HG03175 (cell line): ENCODE measurements at regions not wholly inside any gene's neighbourhood (a gene's known extent, or its start where the extent isn't known, plus 50 kb on each side); places are given as distances from the start of the nearest gene placed in this dataset.

Experiments used
- ATAC-seq: cut with Tn5 transposase; IDR thresholded peaks from one replicate; pipeline ENCODE4 v1.9.1; 2021; ENCODE audit warnings: mild to moderate bottlenecking, moderate library complexity; ENCODE audit not compliant: unreplicated experiment

DNA sequence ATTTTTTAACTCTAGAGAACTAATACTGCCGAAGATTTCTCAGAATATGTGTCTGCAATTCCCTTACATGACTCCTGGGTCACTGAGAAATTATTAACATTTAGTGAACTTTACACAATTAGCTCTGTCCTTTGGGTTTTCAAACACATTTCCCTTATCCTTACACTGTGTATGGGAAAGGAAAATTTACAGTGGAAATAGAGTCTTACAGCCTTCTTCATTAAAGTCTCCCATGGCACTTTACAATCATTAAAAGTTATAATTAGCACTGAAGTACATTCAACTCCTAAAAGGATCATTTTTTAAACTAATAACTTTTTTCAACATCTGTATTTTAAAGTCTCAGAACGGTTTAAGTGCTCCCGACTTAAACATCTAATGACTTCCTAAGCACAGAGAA lies 627.5 kb upstream of the TYRP1 start:
- ATAC-seq: no peak

GRCh38 chr9:12066455-12067035 lies 626.6 kb upstream of the TYRP1 start:
- no peak for ATAC-seq

DNA sequence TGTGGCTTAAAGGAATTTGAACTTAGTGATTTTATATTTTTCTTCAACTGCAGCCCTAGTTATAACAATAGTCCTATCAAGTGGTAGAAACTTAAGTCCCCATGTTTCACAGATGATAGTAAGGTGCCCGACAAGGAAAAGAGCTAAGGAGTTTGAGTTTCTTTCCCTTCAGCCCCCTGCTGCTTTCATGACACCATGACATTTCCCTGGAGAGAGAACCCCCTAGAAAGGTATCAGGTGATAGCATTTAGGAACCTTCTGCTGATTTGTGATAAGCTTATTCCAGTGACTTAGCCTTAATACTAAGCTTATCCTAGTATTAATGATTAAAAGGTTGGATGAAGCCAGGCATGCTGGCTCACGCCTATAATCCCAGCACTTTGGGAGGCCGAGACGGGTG lies 623.8 kb upstream of the TYRP1 start:
- ATAC-seq: no peak

GRCh38 chr9:12085399-12085798 lies 607.8 kb upstream of the TYRP1 start:
- no peak for ATAC-seq

GRCh38 chr9:12091865-12092527 lies 601.2 kb upstream of the TYRP1 start:
- ATAC-seq: no peak

DNA sequence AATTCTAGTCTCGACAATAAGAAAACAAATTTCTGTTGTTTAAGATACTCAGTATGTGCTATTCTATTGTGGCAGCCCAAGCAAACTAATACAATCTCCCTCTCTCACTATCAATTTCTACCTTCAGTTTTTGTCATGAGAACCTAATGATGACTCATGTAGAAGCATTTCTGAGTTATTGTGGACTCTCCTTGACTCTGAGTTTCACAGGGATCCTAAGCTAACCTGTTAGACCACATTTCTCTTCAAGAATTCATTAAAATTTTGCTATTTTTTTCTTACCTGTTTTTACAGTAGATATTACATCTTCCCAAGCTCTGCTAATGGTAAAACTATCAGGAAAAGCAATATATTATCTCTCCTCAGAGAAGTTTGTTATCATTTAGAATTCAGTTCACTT lies 599.1 kb upstream of the TYRP1 start:
- no peak for ATAC-seq

DNA sequence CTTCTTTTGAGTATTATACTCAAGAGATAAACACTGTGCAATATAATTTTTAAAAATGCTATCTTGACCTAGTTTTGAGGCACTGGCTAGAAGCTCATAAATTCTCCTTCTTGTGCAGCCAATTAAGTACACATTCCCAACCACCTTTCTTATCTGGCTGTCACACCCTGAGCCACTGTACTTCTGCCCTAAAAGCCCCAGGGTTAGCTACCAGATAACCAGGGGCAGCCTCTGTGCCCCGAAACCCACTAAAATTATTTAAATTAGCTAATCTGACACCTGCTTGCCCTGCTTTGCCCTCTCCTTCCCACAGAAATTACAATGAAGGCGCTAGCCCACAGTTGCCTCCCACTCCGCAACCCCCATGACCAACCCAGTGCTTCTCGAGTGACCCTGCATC lies 597.3 kb upstream of the TYRP1 start:
- no peak for ATAC-seq

GRCh38 chr9:12133416-12133815 lies 559.8 kb upstream of the TYRP1 start:
- no peak for ATAC-seq

DNA sequence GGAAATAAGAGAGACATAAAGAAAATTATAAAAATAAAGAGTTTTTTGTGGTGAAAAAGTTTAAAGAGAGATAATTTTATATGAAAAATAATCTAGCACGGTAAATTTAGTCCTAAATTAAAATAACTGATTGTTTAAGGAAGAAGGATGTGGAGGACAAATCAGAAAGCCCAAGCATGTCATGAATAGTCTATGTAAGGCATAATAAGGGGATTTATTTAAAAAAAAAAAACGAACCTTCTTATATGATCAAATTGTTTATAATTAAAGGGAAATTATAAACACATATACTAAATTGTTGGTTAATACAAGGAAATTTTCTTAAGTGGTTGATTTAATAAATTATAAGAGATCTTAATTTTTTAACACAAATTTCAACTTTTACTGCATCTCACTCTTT lies 551.8 kb upstream of the TYRP1 start:
- no peak for ATAC-seq

GRCh38 chr9:12155401-12156134 lies 537.6 kb upstream of the TYRP1 start:
- ATAC-seq: no peak

DNA sequence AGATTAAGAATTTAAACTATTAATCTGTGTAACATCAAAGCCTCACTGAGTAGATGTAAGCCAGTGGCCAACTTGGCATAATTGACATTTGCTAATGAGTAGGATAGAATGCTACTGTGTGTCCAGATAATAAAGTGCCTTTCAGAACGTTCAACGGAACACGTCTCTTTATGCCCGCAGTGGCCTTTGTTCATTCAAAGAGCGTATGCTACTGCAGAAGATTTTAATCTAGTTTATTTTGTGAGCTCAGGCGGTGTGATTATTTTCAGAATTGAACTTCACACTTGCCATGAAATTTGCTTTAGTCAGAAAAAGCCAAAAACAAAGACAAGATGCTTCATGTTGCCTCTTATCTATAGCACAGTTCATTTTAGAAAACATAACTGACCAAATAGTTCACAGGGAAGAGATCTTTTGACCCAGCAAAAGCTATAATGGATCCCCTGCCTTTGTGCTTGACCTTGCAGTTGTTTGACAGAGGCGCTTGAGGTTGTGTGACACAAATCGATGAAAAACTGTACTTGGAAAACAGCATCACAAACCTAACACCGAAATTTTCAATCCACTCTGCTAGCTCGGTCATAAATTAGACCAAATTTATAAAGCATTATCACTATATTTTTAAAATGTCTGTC lies 530.9 kb upstream of the TYRP1 start:
- ATAC-seq: no peak

GRCh38 chr9:12163723-12164458 lies 529.3 kb upstream of the TYRP1 start:
- ATAC-seq: no peak

GRCh38 chr9:12166518-12166917 lies 526.7 kb upstream of the TYRP1 start:
- no peak for ATAC-seq

DNA sequence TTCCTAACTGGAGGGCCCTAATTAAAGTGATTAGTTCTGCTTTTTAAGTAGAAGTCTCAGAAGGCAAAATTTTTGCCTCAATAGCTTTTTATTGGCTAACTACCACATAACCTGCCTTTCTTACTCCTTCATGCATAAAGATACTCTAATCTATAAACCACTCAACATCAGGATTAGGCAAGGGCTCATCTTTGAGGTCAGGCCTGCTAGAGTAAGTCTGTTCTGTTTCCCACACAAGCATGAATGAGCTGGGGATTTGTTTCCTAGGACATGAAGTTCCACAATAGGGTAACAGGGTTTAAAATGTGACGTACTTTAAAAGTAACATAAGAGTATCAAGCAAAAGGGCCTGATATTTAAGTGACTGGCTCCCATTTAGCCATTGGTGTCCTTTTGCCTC lies 522.7 kb upstream of the TYRP1 start:
- no peak for ATAC-seq

- ATAC-seq: no peak
Observed at GRCh38 chr9:12178634-12179033, 514.6 kb upstream of the TYRP1 start.

- ATAC-seq: no peak
Observed at GRCh38 chr9:12182806-12183205, 510.4 kb upstream of the TYRP1 start.

DNA sequence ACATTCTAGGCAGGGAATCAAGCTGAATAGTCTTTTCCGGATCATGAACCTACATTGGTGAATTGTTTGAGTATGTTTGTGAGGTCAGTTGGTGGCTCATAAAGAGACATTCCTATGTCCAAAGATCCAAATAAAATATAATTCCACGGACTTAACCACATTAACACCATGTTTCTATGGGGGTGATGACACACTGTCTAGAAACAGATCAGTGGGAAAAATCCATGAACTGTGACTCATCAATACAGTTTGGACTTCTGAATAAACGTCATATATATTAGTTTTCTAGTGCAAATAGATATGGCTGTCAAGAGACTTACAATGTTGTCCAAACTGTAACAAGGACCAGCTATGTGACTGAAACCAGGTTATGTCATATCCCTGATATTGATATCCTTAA lies 509.9 kb upstream of the TYRP1 start:
- ATAC-seq: no peak

- no peak for ATAC-seq
Observed at GRCh38 chr9:12185856-12186255, 507.3 kb upstream of the TYRP1 start.

GRCh38 chr9:12191630-12192029 lies 501.6 kb upstream of the TYRP1 start:
- no peak for ATAC-seq

DNA sequence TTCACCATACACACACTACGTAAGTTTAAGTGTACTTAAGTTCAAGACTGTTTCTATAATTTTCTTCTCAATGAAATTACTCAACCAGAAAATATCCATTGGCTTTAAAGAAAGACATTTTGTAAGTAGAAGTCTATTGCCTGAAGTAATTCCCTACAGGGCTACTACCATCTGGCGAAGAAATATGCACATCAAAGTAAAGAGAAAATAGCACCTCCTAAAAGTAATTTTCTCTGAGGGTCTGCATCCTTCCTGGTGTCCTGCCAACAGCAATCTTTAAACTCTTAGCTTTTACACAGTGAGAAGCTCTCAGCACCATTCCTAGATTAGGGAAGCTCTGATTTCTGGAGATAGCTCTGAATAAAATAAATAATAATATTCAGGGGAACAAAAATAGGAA lies 498.5 kb upstream of the TYRP1 start:
- no peak for ATAC-seq

DNA sequence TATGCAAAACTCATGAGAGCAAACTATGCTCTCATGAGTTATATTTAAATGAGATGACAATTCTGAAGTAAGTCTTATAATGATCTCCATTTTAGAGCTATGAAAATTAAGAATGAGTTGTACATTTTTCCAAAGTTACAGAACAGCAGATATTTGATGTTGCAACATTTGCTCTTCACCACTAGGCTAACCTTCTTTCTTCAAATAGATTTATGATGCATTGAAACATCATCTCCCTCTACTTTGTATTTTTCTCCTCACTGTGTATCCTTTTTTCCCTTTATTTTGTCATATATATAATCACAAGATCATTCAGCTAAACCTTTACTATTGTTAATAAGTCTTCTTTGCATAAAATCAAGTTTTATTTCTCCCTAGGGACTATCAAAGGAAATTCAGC lies 497.7 kb upstream of the TYRP1 start:
- ATAC-seq: no peak
